NOMO-1 (cell line): ENCODE measurements at regions not wholly inside any gene's neighbourhood (a gene's known extent, or its start where the extent isn't known, plus 50 kb on each side); places are given as distances from the start of the nearest gene placed in this dataset.

Experiments
- DNase-seq, 2 experiments: peaks; one replicate each; lab custom pipeline; 2025; ENCODE audit not compliant: unreplicated experiment in 2 of 2; lab: John Stamatoyannopoulos, UW

GRCh38 chr15:37550360-37551024, 383.9 kb upstream of the TMCO5A start:
- no peak for DNase-seq

- DNase-seq = no peak
These were observed 362.0 kb upstream of the TMCO5A start for GRCh38 chr15:37572401-37572800.

GRCh38 chr15:37574985-37575384, 359.5 kb upstream of the TMCO5A start:
- no peak for DNase-seq

- no peak for DNase-seq
These were observed 357.5 kb upstream of the TMCO5A start for GRCh38 chr15:37576952-37577351.

- no peak for DNase-seq
These were observed 352.4 kb upstream of the TMCO5A start for GRCh38 chr15:37581866-37582532.

GRCh38 chr15:37582852-37583251, 351.6 kb upstream of the TMCO5A start:
- no peak for DNase-seq

- DNase-seq = no peak
These were observed 348.3 kb upstream of the TMCO5A start for GRCh38 chr15:37586011-37586583.

- no peak for DNase-seq
These were observed 347.5 kb upstream of the TMCO5A start for GRCh38 chr15:37586976-37587375.

- no peak for DNase-seq
These were observed 340.0 kb upstream of the TMCO5A start for GRCh38 chr15:37594417-37594816.

- DNase-seq = no peak
These were observed 338.9 kb upstream of the TMCO5A start for GRCh38 chr15:37595426-37595970.

- no peak for DNase-seq
These were observed 335.3 kb upstream of the TMCO5A start for GRCh38 chr15:37599156-37599555.

- DNase-seq = no peak
These were observed 318.2 kb upstream of the TMCO5A start for GRCh38 chr15:37616215-37616614.

- no peak for DNase-seq
These were observed 316.1 kb upstream of the TMCO5A start for GRCh38 chr15:37618353-37618752.

GRCh38 chr15:37619358-37620042, 314.9 kb upstream of the TMCO5A start:
- no peak for DNase-seq

GRCh38 chr15:37625576-37625975, 308.9 kb upstream of the TMCO5A start:
- no peak for DNase-seq

GRCh38 chr15:37628507-37628906, 305.9 kb upstream of the TMCO5A start:
- no peak for DNase-seq

- DNase-seq = no peak
These were observed 297.7 kb upstream of the TMCO5A start for GRCh38 chr15:37636736-37637135.

- no peak for DNase-seq
These were observed 296.3 kb upstream of the TMCO5A start for GRCh38 chr15:37638116-37638515.

- DNase-seq = no peak
These were observed 295.7 kb upstream of the TMCO5A start for GRCh38 chr15:37638691-37639090.

GRCh38 chr15:37652646-37653417, 281.6 kb upstream of the TMCO5A start:
- DNase-seq = no peak

- DNase-seq = no peak
These were observed 256.3 kb upstream of the TMCO5A start for GRCh38 chr15:37678124-37678523.
